ENCODE measurements at regions not wholly inside any gene's neighbourhood (a gene's known extent, or its start where the extent isn't known, plus 50 kb on each side); places are given as distances from the start of the nearest gene placed in this dataset.

GRCh38 chr11:123330948-123331347, 99.1 kb upstream of the GRAMD1B start:
- Histone ChIP-seq H2AFZ (ENCODE audit: low read length) (no peak overlapping the region), H3K4me3 (replicated peaks in 1 of 4; ENCODE audit: control extremely low read depth in 1 of 4, insufficient read depth in 1 of 4, low read depth in 3 of 4, low read length in 4 of 4) (no peak overlapping the region), H3K4me2 (ENCODE audit: extremely low read depth, insufficient read depth, low read length) (no peak overlapping the region), H3K79me2 (ENCODE audit: control insufficient read depth, insufficient read depth, low read length) (no peaks in the 10 kb centered on the region), H3K27me3 (ENCODE audit: control insufficient read depth, insufficient read depth, low read length) (no peaks in the 10 kb centered on the region), H3K4me1 (ENCODE audit: control insufficient read depth, extremely low read depth, insufficient read depth, low read length) (no peaks in the 10 kb centered on the region), H3K27ac (ENCODE audit: insufficient read depth, low read length) (no peak overlapping the region), H3K9me3 (ENCODE audit: control insufficient read depth, insufficient read depth, low read depth, low read length) (no peaks in the 10 kb centered on the region), H4K20me1 (ENCODE audit: control insufficient read depth, extremely low read depth, insufficient read depth, low read length) (no peaks in the 10 kb centered on the region), H3K36me3 (ENCODE audit: control insufficient read depth, insufficient read depth, low read length) (no peaks in the 10 kb centered on the region), H3K9ac (ENCODE audit: insufficient read depth, low read length) (no peak overlapping the region)
- TF ChIP-seq CTCF (conservative IDR thresholded peaks at IDR 0.05 in 1 of 2, IDR thresholded peaks at IDR 0.05 in 1 of 2; ENCODE audit: low read depth in 1 of 2, low read length in 2 of 2) (no peak), EZH2 (IDR thresholded peaks at IDR 0.05; ENCODE audit: low read length, missing control alignments) (no peak)
- DNase-seq (ENCODE audit: low read depth in 2 of 2), result no peak

- H3K4me3 ChIP-seq (replicated peaks in 1 of 4; ENCODE audit: control extremely low read depth in 1 of 4, insufficient read depth in 1 of 4, low read depth in 3 of 4, low read length in 4 of 4), result no peak overlapping the region
- H3K9ac ChIP-seq (ENCODE audit: insufficient read depth, low read length), result no peak overlapping the region
- DNase-seq (ENCODE audit: low read depth in 2 of 2), result no peak
- TF ChIP-seq EZH2 (IDR thresholded peaks at IDR 0.05; ENCODE audit: low read length, missing control alignments), result no peak
- no peaks in the 10 kb centered on the region for H3K9me3 ChIP-seq (ENCODE audit: control insufficient read depth, insufficient read depth, low read depth, low read length)
- H3K27ac ChIP-seq (ENCODE audit: insufficient read depth, low read length), result no peak overlapping the region
- no peaks in the 10 kb centered on the region for H3K27me3 ChIP-seq (ENCODE audit: control insufficient read depth, insufficient read depth, low read length)
- no peaks in the 10 kb centered on the region for H3K36me3 ChIP-seq (ENCODE audit: control insufficient read depth, insufficient read depth, low read length)
- no peaks in the 10 kb centered on the region for H3K4me1 ChIP-seq (ENCODE audit: control insufficient read depth, extremely low read depth, insufficient read depth, low read length)
- H4K20me1 ChIP-seq (ENCODE audit: control insufficient read depth, extremely low read depth, insufficient read depth, low read length), result no peaks in the 10 kb centered on the region
- no peak overlapping the region for H2AFZ ChIP-seq (ENCODE audit: low read length)
- no peak overlapping the region for H3K4me2 ChIP-seq (ENCODE audit: extremely low read depth, insufficient read depth, low read length)
- no peaks in the 10 kb centered on the region for H3K79me2 ChIP-seq (ENCODE audit: control insufficient read depth, insufficient read depth, low read length)
Observed at GRCh38 chr11:123330471-123330870, 99.6 kb upstream of the GRAMD1B start.

GRCh38 chr11:123330071-123330470, 100.0 kb upstream of the GRAMD1B start:
- Histone ChIP-seq H3K27me3 (ENCODE audit: control insufficient read depth, insufficient read depth, low read length) (no peaks in the 10 kb centered on the region), H3K4me2 (ENCODE audit: extremely low read depth, insufficient read depth, low read length) (no peak overlapping the region), H2AFZ (ENCODE audit: low read length) (no peak overlapping the region), H3K36me3 (ENCODE audit: control insufficient read depth, insufficient read depth, low read length) (no peaks in the 10 kb centered on the region), H3K79me2 (ENCODE audit: control insufficient read depth, insufficient read depth, low read length) (no peaks in the 10 kb centered on the region), H3K27ac (ENCODE audit: insufficient read depth, low read length) (no peak overlapping the region), H3K9ac (ENCODE audit: insufficient read depth, low read length) (no peak overlapping the region), H3K9me3 (ENCODE audit: control insufficient read depth, insufficient read depth, low read depth, low read length) (no peaks in the 10 kb centered on the region), H4K20me1 (ENCODE audit: control insufficient read depth, extremely low read depth, insufficient read depth, low read length) (no peaks in the 10 kb centered on the region), H3K4me1 (ENCODE audit: control insufficient read depth, extremely low read depth, insufficient read depth, low read length) (no peaks in the 10 kb centered on the region), H3K4me3 (replicated peaks in 1 of 4; ENCODE audit: control extremely low read depth in 1 of 4, insufficient read depth in 1 of 4, low read depth in 3 of 4, low read length in 4 of 4) (no peak overlapping the region)
- DNase-seq (ENCODE audit: low read depth in 2 of 2), result no peak
- TF ChIP-seq EZH2 (IDR thresholded peaks at IDR 0.05; ENCODE audit: low read length, missing control alignments) (no peak), CTCF (conservative IDR thresholded peaks at IDR 0.05 in 1 of 2, IDR thresholded peaks at IDR 0.05 in 1 of 2; ENCODE audit: low read depth in 1 of 2, low read length in 2 of 2) (no peak)

All from fibroblast of lung (primary cell).